RCC 7860 (cell line): ENCODE measurements at regions not wholly inside any gene's neighbourhood (a gene's known extent, or its start where the extent isn't known, plus 50 kb on each side); places are given as distances from the start of the nearest gene placed in this dataset.

Experiments
- DNase-seq: peaks from one replicate; pipeline ENCODE4 v3.0.0-alpha.2; 2015; ENCODE audit warnings: low spot score
- FAIRE-seq: peaks from 2 replicates; lab custom pipeline; 2012; peaks lifted over from hg19 to GRCh38; lab: Jason Lieb, UNC

GRCh38 chr13:54150851-54151250, 1122.2 kb downstream of the OLFM4 start:
- no peak for FAIRE-seq

GRCh38 chr13:54162069-54162468, 1133.5 kb downstream of the OLFM4 start:
- FAIRE-seq (no peak), DNase-seq (no peak)

More at GRCh38 chr13:54150851-54151250, 1122.2 kb downstream of the OLFM4 start:
- no peak for DNase-seq

- FAIRE-seq (no peak), DNase-seq (no peak)
Observed at GRCh38 chr13:54165581-54166215, 1137.1 kb downstream of the OLFM4 start.

- FAIRE-seq (no peak), DNase-seq (no peak)
Observed at GRCh38 chr13:54173996-54174395, 1145.4 kb downstream of the OLFM4 start.

- DNase-seq, result no peak
- FAIRE-seq, result no peak
Observed at GRCh38 chr13:54175466-54175865, 1146.9 kb downstream of the OLFM4 start.

GRCh38 chr13:54177466-54177865, 1148.9 kb downstream of the OLFM4 start:
- FAIRE-seq (no peak), DNase-seq (no peak)

GRCh38 chr13:54183166-54183565, 1154.6 kb downstream of the OLFM4 start:
- FAIRE-seq (no peak), DNase-seq (no peak)

- no peak for DNase-seq
Observed at GRCh38 chr13:54183728-54184127, 1155.1 kb downstream of the OLFM4 start.

GRCh38 chr13:54184576-54184975, 1156.0 kb downstream of the OLFM4 start:
- no peak for DNase-seq
- no peak for FAIRE-seq

More at GRCh38 chr13:54183728-54184127, 1155.1 kb downstream of the OLFM4 start:
- FAIRE-seq, result no peak

GRCh38 chr13:54185101-54185500, 1156.5 kb downstream of the OLFM4 start:
- FAIRE-seq (no peak), DNase-seq (no peak)

- FAIRE-seq (no peak), DNase-seq (no peak)
Observed at GRCh38 chr13:54185785-54186184, 1157.2 kb downstream of the OLFM4 start.

GRCh38 chr13:54187461-54187860, 1158.8 kb downstream of the OLFM4 start:
- DNase-seq, result no peak
- no peak for FAIRE-seq

GRCh38 chr13:54194233-54195024, 1165.8 kb downstream of the OLFM4 start:
- FAIRE-seq (no peak), DNase-seq (no peak)

GRCh38 chr13:54196684-54197083, 1168.1 kb downstream of the OLFM4 start:
- DNase-seq (no peak), FAIRE-seq (no peak)

GRCh38 chr13:54198911-54199310, 1170.3 kb downstream of the OLFM4 start:
- DNase-seq (no peak), FAIRE-seq (no peak)

- FAIRE-seq (no peak), DNase-seq (no peak)
Observed at GRCh38 chr13:54206626-54207025, 1178.0 kb downstream of the OLFM4 start.

GRCh38 chr13:54210397-54211049, 1181.9 kb downstream of the OLFM4 start:
- FAIRE-seq (no peak), DNase-seq (no peak)

GRCh38 chr13:54216221-54216620, 1187.6 kb downstream of the OLFM4 start:
- FAIRE-seq, result no peak
- DNase-seq, result no peak

- FAIRE-seq, result no peak
- DNase-seq, result no peak
Observed at GRCh38 chr13:54226876-54227275, 1198.3 kb downstream of the OLFM4 start.

GRCh38 chr13:54232700-54233099, 1204.1 kb downstream of the OLFM4 start:
- DNase-seq, result no peak
- FAIRE-seq, result no peak

GRCh38 chr13:54234607-54235006, 1206.0 kb downstream of the OLFM4 start:
- no peak for FAIRE-seq

GRCh38 chr13:54241719-54242118, 1213.1 kb downstream of the OLFM4 start:
- DNase-seq, result no peak
- FAIRE-seq, result no peak

More at GRCh38 chr13:54234607-54235006, 1206.0 kb downstream of the OLFM4 start:
- DNase-seq, result no peak
